Testis (tissue), 2 donors: ENCODE measurements at regions not wholly inside any gene's neighbourhood (a gene's known extent, or its start where the extent isn't known, plus 50 kb on each side); places are given as distances from the start of the nearest gene placed in this dataset.
"Not testable (repeated sequence)": the region's sequence is repeated elsewhere in the genome, so short reads cannot be mapped to it uniquely, and the experiment has no call there.

Experiments
- DNase-seq: peaks from one replicate; pipeline ENCODE4 v3.0.0-alpha.2; 2019
- H3K27ac ChIP-seq, 2 donors: fragments of 200-600 bp; sonication (generic); one replicate each; pipeline ENCODE4 v1.5.1; 2019
- H3K27me3 ChIP-seq: fragments of 200-600 bp; sonication (generic); one replicate; pipeline ENCODE4 v1.5.1; 2019
- H3K36me3 ChIP-seq: fragments of 200-600 bp; sonication (generic); one replicate; pipeline ENCODE4 v1.5.1; 2017; ENCODE audit warnings: low read depth; ENCODE audit errors: missing control alignments
- H3K4me1 ChIP-seq: fragments of 200-600 bp; sonication (generic); one replicate; pipeline ENCODE4 v1.5.1; 2019
- H3K4me3 ChIP-seq, 2 donors: fragments of 200-600 bp; sonication (generic); one replicate each; pipeline ENCODE4 v1.5.1; 2017 to 2019
- H3K9me3 ChIP-seq: fragments of 200-600 bp; sonication (generic); one replicate; pipeline ENCODE4 v1.5.1; 2017
- CTCF ChIP-seq, 3 experiments: fragments of 450-650 bp in 2 of 3; fragments of 200-600 bp in 1 of 3; sonication (generic) in 1 of 3; IDR thresholded peaks; one replicate each; pipeline ENCODE4 v1.5.1; 2016 to 2019; ENCODE audit warnings: antibody characterized with exemption in 3 of 3, mild to moderate bottlenecking in 2 of 3, moderate library complexity in 1 of 3
- POLR2A ChIP-seq: fragments of 450-650 bp; IDR thresholded peaks from one replicate; pipeline ENCODE4 v1.6.1; 2017; ENCODE audit warnings: antibody characterized with exemption, mild to moderate bottlenecking, moderate library complexity
- WGBS, 2 donors: methylation state at CpG; one replicate each; pipeline ENCODE4 v1.1.5; 2018; 5-methylcytosine and 5-hydroxymethylcytosine counted together
- intact Hi-C: fragments of 100-400 bp; cut with DNase I; formaldehyde crosslinking; loops from one replicate; pipeline ENCODE4 v1.15.1; 2023; ENCODE audit warnings: low total_unique reads

- Histone ChIP-seq H3K9me3 (no peaks in the 10 kb centered on the region), H3K27ac (no peak overlapping the region), H3K4me1 (peaks cover 4% of the 10 kb centered on the region), H3K36me3 (no peaks in the 10 kb centered on the region), H3K4me3 (no peak overlapping the region), H3K27me3 (no peaks in the 10 kb centered on the region)
- 55 to 58% methylated on average over 6 of the region's 6 CpGs for WGBS, 2 donors
- DNase-seq: no peak
- intact Hi-C loops: no loop called here
- TF ChIP-seq POLR2A (no peak), CTCF (IDR thresholded peaks at IDR 0.05) (no peak)
Observed at GRCh38 chr3:159669766-159670165, 318.9 kb upstream of the IL12A start.

DNA sequence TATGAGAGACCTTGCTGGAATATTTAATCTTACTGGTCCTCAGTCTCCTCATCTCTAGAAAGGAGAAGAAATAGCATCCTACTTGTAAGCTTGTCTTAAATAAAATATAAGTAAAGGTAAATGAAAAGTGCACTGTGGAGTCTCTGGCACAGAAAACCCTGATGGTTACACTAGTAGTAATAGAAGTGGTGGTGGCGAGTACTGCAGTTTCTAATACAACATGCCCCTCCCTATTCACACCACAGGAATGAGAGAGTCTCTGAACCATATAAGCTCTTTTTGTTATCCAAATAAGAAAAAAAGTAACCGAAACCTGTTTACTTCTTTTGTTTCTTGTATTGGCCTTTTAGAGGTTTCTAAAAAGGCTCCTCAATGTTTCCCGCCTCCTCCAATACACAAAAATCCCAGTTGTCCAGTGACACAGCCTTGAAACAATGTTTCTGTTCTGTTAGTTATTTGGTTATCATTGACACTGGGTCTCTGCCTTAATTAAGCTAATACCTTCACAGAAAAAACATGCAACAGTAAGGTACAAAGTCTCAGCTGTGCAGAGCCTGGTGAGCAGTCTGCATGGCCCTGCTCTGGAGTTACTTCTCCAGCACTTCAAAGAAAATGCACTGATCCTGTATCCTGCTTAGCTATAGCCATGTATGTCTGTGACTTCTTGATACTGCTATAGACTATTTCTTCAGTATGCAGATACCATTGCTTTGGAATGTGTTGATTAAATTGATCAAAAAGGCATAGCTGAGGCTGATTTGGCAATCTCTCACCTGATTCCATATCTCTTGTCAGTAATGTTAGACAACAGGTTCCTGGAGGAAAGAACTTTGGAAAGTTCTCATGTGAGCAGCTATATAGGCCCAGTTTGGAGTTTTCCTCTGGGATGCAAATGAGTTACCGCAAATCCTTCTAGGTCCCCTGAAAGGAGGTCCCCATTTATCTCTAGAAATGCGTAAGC is 315.6 kb upstream of the IL12A start:
- no peak overlapping the region for H3K4me3 ChIP-seq
- H3K9me3 ChIP-seq: no peaks in the 10 kb centered on the region
- no peaks in the 10 kb centered on the region for H3K36me3 ChIP-seq
- H3K4me1 ChIP-seq: peaks cover 4% of the 10 kb centered on the region
- intact Hi-C loops: no loop called here
- no peak for DNase-seq
- peak in 1 of 3 experiments; percentile 17 for TF ChIP-seq CTCF (IDR thresholded peaks at IDR 0.05)
- TF ChIP-seq POLR2A: no peak
- no peaks in the 10 kb centered on the region for H3K27me3 ChIP-seq
- 70 to 72% methylated on average over 5 of the region's 5 CpGs for WGBS, 2 donors
- H3K27ac ChIP-seq: no peak overlapping the region

DNA sequence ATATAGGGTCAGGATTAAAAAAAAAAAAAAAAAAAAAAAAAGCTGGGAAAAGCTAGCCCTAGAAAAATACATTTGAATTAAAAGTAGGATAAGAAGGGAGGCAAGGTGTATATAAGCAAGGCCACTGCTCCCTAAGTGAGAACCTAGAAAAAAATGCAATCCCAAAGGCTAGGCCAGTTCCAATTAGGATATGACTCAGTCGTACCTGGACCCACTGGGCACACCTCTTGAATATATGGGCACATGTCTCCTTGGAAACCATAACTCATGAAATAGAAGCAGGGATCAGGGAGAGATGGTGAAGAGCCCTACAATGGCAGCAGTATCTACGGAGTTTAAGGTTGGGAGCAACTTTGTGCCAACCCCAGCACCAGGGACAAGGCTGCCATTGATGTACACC is 314.1 kb upstream of the IL12A start:
- intact Hi-C loops: no loop called here

GRCh38 chr3:159675285-159675684 is 313.4 kb upstream of the IL12A start:
- intact Hi-C loops: no loop called here
- Histone ChIP-seq H3K4me3 (no peak overlapping the region), H3K27ac (no peak overlapping the region), H3K27me3 (no peaks in the 10 kb centered on the region), H3K4me1 (peaks cover 4% of the 10 kb centered on the region), H3K9me3 (no peaks in the 10 kb centered on the region), H3K36me3 (no peaks in the 10 kb centered on the region)
- 87 to 92% methylated on average over 4 of the region's 4 CpGs for WGBS, 2 donors
- TF ChIP-seq POLR2A (no peak), CTCF (IDR thresholded peaks at IDR 0.05) (no peak)
- DNase-seq: no peak

More for the DNA sequence above, 314.1 kb upstream of the IL12A start:
- 95 to 98% methylated on average over 2 of the region's 2 CpGs for WGBS, 2 donors
- Histone ChIP-seq H3K27ac (no peak overlapping the region), H3K9me3 (no peaks in the 10 kb centered on the region), H3K4me1 (peaks cover 4% of the 10 kb centered on the region), H3K4me3 (no peak overlapping the region), H3K36me3 (no peaks in the 10 kb centered on the region), H3K27me3 (no peaks in the 10 kb centered on the region)
- no peak for TF ChIP-seq CTCF (IDR thresholded peaks at IDR 0.05)
- no peak for TF ChIP-seq POLR2A
- DNase-seq: no peak

DNA sequence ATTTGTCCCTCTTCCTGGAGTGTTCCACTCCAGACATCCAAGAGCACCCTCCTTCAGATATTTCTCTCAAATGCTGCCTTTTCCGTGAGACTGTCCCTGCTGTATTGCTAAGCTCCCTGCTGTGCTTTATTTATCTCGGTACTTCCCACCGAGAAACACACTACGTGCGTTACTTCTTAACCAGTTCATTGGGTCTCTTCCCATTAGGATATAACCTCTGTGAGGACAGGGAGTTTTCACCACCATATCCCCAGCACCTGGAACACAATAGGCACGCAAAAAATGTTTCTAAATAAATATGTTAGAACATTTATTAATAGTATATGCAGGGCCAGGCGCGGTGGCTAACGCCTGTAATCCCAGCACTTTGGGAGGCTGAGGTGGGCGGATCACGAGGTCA is 308.7 kb upstream of the IL12A start:
- no peaks in the 10 kb centered on the region for H3K36me3 ChIP-seq
- TF ChIP-seq CTCF (IDR thresholded peaks at IDR 0.05) (no peak), POLR2A (no peak)
- H3K27ac ChIP-seq: no peak overlapping the region
- 65 to 72% methylated on average over 11 of the region's 11 CpGs for WGBS, 2 donors
- H3K4me3 ChIP-seq: no peak overlapping the region
- DNase-seq: no peak
- no peaks in the 10 kb centered on the region for H3K9me3 ChIP-seq
- no peaks in the 10 kb centered on the region for H3K27me3 ChIP-seq
- H3K4me1 ChIP-seq: no peaks in the 10 kb centered on the region
- intact Hi-C loops: no loop called here

GRCh38 chr3:159681717-159682116 is 306.9 kb upstream of the IL12A start:
- DNase-seq, H3K36me3 ChIP-seq, intact Hi-C loops, H3K27me3 ChIP-seq, H3K4me3 ChIP-seq, H3K4me1 ChIP-seq, H3K9me3 ChIP-seq, H3K27ac ChIP-seq: not testable (repeated sequence)
- WGBS, 2 donors: 61 to 73% methylated on average over 5 of the region's 5 CpGs
